Fibroblast of skin of back (primary cell): ENCODE measurements at regions not wholly inside any gene's neighbourhood (a gene's known extent, or its start where the extent isn't known, plus 50 kb on each side); places are given as distances from the start of the nearest gene placed in this dataset.
"Not testable (repeated sequence)": the region's sequence is repeated elsewhere in the genome, so short reads cannot be mapped to it uniquely, and the experiment has no call there.

ENCODE experiments used
- DNase-seq: peaks from one replicate; pipeline ENCODE4 v3.0.0-alpha.2; 2013

DNA sequence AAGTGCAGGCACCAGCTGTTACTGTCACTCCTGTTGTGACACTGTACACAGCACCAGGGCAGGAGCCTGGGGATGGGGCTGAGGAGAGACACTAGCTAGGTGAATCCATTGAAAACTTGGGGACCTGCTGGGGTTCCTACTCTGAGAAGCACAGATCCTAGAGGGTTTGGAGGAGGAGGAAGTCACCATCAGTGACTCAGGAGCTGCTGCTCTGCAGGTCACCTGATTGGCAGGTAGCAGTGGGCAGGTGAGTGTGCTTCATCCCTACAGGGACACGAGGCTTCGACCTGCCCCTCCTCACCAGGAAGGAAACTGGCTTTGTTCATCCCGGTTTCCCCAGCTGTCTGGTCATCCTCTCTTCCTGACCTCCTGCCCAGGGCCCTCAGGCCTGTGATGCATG, 491.6 kb downstream of the TMEM121 start:
- not testable (repeated sequence) for DNase-seq

DNA sequence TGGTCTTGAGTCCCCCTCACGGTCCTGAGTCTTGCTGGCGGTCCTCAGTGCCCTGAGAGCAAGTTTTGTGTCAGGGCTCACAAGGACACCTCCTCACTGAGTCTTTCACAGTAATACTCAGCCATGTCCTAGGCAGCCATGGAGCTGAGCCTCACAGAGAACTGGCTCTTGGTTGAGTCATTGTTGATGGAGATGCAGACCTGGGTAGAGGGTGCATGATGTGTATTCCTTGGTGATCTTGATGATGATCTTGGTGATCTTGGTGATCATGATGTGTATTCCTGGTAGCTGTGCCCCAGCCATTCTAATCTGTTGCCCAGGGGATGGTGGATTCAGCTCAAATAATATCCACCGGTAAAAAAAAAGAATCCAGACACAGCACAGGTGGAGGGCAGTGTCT, 495.4 kb downstream of the TMEM121 start:
- no peak for DNase-seq

DNA sequence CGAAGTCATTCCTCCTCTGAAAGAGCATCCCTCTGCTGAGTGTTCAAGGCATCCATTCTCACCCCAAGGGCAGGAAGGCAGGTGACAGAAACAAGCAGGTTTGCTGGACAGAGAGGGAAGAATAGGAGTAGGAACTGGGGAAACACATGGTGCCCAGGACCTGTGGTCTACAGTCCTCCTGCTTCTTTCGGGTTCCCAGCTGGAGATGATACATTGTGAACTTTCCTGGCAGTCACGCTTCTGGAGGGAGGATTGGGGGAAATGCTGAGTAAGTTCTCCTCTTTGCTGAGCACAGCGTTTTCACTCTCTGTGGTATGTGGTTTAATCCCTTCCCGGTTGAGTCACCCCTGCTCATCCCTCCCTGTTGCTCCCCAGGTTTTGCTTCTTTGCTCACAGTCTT, 496.3 kb downstream of the TMEM121 start:
- not testable (repeated sequence) for DNase-seq

DNA sequence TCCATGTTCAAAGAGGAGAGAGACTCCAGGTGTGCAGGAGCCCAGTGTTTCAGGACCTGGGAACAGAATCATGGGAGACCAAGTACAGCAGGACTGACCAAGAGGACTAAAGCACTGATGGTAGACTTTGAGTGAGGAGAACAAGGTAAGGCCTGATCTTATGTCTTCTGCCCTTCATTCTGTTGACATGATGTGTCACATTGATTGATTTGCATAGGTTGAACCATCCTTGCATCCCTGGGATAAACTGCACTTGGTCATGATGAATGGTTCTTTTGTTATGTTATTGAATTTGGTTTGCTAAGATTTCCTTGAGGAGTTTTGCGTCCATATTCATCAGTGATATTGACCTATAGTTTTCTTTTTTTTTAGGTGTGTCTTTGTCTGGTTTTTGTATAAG, 497.0 kb downstream of the TMEM121 start:
- no peak for DNase-seq

DNA sequence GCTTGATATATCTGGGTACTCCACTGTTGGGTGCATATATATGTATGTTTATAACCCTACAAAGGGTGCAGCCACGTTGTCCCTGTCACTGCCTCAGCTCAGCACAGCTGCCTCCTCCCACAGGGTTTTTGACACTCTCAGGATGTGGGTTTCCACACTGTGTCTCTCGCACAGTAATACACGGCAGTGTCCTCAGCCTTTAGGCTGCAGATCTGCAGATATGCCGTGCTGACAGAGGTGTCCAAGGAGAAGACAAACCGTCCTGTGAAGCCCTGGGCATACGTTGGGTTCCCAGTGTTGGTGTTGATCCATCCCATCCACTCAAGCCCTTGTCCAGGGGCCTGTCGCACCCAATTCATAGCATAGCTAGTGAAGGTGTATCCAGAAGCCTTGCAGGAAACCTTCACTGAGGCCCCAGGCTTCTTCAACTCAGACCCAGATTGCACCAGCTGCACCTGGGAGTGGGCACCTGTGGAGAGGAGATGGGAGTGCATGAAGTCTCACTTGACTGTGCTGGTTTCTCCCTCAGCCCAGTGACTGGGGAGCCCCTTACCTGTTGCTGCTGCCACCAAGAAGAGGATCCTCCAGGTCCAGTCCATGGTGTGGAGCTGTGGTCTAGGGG, 498.7 kb downstream of the TMEM121 start:
- DNase-seq = no peak

DNA sequence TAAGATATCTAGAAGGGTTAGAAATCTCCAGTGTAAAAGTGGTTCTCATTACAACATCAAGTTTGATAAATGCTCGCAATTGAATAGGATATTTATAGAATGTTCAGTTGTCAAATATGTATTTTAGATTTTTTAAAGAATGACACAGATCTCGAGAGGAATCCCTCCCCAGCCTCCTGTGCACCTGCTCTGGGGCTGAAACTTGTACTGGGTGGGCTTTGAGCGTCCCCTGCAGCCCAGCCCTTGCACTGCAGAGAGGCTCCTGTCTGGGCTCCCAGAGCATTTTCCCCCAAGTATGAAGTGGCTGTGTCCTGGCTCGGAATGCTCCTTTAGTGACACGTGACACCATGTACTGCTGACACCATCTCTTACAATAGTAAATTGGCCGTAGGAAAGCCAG, 499.6 kb downstream of the TMEM121 start:
- DNase-seq = no peak

DNA sequence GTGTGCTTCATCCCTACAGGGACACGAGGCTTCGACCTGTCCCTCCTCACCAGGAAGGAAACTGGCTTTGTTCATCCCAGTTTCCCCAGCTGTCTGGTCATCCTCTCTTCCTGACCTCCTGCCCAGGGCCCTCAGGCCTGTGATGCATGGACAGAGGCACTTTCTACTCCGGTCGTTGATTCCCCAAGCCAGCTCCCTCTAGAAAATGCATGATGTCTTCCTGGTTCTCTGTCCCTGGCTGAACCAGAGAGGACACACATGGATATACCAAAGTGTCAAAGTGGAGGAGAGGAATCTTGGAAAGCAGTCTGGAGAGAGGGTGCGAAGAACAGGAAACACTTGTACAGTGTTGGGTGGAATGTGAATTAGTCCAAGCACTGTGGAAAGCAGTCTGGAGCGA, 501.4 kb downstream of the TMEM121 start:
- DNase-seq = not testable (repeated sequence)

DNA sequence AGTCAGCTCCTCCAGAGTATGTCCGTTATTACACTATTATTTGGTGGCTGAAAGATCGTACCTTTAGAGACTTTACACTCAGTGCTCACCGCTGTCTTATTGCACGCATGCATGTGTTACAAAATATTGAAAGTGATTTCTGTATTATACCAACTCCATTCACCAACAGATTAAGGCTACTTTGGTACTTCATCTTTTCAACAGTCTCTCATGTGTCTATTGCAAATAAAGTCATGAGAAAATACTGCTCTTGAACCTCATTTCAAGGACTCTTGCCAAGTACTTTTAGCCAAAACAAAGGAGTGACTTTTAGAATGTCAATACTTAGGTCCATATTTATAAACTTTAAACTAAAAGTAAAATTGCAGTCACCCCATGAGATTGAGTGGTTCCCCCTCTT, 503.6 kb downstream of the TMEM121 start:
- DNase-seq = no peak

DNA sequence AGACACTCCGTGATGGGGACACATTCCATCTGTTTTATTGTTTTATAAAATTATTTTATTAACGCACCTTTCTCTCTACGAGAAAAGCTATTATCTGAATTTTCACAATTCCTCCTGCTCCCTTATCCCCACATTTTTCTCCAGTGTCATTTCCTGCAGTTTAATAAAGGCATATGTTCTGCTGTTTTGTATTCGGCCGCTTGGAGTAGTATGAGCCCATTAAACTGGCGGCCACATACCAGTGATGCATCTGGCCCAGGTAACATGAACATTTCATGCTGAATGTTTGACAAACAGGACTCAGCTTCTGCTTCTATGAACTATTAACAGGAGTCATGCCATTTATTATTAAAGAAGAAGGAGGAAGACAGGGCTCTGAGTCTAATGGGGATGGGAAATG, 511.0 kb downstream of the TMEM121 start:
- DNase-seq = no peak

DNA sequence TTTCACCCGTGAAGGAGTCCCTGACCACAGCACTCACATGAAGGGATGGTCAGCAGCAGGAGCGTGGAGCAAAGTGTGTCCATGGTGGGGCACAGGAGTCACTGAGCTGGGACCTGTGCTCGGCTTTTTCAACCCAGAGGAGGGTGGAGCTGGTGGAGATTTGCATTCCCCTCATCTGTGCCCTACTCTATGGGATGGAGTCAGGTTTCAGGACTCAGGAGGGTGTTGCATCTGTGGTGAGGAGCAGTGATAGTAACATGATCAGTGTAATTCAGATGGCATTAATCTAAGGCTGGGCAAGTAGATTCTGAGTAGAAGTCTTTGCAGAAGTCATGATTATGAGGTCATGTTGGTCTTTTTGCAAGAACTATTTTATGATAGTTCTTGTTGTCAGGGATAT, 511.9 kb downstream of the TMEM121 start:
- no peak for DNase-seq

DNA sequence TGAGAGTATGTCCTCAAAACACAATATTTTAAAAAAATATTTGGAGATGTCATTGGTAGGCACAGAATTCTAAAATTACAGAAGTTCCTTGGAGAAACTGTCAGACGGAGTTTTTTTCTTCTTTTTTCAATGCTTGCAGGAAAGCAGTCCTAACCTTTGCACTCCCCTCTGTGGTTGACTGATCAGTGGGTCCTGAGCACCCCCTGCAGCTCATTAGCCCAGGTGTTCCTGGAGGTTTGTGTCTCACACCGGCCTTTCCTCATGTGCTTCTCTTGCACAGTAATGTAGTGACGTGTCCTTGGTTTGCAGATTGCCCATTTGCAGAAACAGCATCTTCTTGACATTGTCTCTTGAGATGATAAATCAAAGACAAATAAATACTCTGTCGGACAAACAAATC, 513.0 kb downstream of the TMEM121 start:
- no peak for DNase-seq

DNA sequence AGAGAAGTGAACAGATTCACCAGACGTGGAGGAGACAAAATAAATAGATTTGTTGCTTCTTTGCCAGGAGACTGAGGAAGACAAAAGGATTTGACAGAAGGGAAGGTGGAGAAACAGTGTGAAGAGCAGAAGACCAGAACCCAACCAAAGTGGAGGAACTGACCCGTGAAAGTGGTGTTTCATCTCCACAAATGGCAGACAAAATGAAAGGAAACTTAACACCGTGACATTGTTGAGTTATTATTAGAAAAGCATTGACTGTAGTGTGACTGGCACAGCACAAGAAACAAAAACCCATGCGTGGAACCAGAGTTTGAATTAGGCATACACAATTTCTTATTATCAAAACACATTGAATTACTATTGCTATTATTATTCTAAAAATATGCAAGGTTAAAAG, 518.1 kb downstream of the TMEM121 start:
- no peak for DNase-seq

DNA sequence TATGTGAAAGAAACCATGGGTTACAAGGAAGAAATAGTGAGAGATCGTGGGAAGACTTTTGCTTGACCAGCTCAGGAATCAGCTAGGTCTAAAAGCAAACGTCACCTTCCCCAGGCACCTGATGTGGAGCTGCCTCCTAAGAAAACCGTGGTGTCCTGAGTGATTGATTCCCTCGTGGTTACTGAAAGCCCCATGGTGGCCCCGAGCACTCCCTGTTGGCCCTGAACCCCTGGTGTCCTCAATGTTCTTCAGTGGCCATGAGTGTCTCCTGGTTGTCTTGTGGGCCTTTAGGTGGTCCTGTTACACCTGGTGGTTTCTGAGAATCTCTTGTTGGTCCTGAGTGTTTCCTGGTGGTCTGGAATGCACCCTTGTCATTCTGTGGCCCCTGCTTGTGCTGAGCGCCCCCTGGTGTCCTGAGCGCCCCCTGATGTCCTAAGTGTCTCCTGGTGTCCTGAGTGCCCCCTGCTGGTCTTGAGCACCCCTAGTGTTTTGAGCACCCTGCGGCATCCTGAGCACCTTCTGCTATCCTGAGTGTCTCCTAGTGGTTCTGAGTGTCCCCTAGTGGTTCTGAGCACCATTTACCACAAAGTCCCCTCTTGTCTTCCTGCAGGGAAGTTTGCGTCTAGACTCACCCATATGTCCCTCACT, 518.7 kb downstream of the TMEM121 start:
- no peak for DNase-seq

DNA sequence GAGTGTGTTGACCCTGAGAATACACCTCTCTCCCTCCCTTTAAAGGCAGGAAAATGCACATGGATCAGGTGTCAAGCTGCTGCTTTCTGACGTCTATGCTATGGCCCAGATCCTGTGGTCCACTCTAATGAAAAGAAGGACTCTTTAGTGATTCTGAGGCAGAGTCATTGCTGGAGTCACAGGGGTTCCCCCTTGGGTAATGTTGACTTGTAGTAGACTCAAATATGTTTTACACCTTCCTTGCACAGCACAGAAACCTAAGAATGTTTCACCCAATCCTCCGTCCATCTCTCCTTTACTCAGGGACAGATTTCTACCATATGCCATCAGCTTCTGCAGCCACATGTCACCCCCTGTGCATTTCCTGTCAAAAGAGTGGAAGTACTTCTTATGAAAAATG, 525.4 kb downstream of the TMEM121 start:
- DNase-seq = no peak

DNA sequence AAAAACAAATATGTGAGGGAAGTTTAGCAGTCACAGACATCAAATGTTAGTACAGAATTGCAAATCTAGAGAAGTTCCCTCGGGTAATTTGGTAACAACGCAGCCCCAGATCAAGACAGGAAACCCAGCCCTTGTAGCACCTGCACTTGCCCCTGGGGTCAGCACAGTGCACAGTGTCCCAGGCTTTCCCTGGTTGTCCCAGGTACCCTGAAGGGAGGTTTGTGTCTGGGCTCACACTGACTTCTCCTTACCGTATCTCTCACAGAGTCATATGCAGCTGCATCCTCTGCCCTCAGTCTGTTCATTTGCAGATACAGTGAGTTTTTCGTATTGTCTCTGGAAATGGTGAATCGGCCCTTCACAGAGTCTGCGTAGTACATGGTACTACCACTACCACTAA, 528.9 kb downstream of the TMEM121 start:
- DNase-seq = no peak

DNA sequence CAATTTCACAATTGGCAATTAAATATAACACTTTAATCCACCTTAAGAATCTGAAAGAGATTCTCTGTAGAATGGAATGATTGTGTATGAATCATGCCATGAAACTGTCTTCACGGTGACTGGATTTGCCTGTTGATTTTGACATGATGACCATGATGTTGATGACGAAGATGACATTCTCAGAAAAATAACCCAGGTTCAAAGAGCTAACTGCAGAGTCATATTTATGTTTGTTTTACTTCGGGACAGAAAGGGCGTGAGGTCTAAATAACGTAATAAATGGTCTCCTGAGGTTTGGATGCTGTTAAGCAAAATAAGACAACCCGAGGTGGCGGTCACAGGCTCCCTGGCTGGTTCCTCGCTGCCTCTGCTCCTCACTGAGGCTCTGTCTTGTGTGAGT, 532.0 kb downstream of the TMEM121 start:
- DNase-seq = no peak

DNA sequence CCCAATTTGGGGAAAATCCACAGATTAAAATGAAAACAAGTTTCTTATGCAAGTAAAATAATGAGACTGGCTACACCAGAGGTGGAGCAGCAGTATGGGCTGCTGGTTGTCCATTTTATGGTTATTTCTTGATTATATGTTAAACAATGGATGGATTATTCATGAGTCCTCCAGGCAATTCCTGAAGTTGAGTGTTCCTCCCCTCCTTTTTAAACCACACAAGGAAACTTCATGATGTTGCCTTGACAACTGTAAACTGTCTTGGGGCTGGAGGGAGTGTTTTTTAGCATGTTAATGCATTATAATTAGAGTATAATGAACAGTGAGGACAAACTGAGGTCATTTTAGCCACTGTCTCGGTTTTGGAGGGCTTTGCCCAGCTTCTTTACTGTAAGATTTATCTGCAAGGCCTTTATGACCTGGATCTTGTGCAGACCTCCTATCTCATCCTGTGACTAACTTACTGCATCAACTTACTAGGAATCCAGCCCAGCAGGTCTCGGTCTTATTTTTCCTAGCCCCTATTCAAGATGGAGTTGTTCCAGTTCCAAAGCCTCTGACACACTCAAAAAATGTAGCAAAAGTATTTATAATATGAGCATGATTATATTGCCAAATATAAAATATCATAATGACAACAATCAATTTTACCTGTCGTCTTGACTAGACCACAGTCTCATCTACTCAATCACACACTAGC, 534.0 kb downstream of the TMEM121 start:
- DNase-seq = no peak

DNA sequence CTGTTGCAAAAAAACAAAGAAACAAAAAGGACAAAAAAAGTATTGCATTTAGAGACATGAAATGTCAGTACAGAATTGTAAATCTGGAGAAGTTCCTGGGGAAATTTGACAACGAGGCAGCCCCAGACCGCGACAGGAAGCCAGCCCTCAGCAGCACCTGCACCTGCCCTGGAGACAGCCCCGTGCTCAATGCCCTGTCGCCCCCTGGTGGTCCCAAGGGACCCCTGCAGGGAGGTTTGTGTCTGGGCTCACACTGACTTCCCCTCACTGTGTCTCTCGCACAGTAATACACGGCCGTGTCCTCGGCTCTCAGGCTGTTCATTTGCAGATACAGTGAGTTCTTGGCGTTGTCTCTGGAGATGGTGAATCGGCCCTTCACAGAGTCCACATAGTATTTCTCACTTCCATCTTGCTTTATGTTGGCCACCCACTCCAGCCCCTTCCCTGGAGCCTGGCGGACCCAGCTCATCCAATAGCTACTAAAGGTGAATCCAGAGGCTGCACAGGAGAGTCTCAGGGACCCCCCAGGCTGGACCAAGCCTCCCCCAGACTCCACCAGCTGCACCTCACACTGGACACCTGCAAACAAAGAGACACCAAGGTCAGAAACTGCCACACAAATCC, 535.6 kb downstream of the TMEM121 start:
- not testable (repeated sequence) for DNase-seq

DNA sequence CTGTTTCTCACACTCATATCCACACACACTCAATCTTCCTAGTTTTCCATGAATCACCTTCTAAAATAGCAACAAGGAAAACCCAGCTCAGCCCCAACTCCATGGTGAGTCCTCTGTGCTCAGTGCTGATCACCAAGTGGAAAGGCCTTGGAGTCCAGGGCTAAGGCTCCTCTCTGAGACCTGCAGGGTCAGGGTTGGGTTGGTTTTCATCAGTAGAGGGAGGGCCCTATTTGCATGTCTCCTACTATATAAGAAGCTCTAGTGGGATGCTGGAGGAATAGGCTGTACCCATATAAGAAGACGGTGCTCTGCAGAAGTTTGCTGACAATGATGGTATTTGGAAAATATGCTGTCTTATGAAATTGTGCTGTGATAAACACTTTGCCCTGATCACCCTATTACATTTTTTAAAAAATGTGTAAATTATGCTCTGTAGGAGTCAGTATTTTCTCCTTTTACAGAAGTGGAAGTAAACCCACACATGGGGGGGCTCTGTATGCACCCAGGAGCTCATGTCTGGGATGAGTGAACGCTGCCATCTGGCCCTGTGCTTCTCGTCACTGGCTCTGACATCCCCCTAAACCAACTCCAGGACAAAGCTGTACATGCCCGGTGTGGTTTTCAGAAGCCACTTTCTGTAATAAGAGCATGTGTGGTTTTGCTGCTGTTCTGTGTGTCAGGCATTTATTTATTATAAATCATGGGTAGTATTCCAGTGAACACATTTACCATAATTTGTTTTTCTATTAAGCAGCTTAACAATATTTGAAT, 536.3 kb downstream of the TMEM121 start:
- no peak for DNase-seq

DNA sequence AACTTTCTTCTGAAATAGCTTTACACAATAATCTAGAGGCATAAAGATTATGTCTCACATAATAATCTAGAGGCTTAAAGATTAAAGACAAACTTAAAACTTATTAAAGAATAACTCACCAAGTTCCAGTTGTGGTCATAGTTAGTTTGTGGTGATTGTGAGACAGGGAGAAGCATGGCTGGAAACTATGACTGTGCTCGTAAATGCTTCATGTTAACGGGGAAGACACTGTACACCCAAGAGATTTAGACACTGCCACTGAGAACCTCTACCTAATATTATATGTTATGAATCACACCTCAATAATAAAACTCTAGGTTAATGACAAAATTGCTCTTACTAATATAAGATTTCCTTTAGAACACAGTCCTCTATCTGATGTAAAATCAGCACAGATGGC, 541.6 kb downstream of the TMEM121 start:
- no peak for DNase-seq

DNA sequence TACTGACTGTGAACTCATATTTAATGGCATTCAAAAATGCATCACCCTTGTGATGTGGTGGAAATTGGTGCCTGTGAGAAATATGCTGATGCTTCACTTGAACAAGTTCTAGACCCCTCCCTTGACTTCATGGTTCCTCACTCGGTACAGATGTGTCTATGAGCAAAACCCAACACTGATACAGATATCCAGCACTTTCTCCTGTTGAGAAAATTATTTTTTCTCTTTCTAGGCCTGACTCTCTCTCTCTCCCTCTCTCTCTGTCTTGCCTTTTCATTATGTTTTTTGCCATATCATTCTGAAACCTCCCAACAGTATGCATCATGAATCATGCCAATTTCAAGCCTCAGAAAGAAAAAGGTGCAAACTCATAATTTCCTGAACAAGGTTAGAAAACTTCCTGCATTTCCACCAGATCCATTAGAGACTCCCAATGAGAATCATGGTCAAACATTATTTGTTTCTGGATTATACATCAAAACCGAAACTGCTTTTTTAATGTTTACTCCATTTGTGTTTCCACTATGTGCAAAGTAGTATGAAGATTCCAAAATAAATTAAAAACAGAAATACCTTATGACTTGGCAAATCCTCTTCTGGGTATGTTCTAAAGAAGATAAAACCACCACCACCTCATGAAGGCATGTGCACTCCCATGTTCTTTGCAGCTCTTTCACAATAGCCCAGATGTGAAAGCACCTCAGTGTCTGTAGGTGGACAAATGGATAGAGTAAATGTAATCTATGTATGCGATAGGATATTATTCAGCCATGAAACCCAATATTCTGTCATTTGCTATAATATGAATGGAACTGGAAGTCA, 543.6 kb downstream of the TMEM121 start:
- DNase-seq = no peak

DNA sequence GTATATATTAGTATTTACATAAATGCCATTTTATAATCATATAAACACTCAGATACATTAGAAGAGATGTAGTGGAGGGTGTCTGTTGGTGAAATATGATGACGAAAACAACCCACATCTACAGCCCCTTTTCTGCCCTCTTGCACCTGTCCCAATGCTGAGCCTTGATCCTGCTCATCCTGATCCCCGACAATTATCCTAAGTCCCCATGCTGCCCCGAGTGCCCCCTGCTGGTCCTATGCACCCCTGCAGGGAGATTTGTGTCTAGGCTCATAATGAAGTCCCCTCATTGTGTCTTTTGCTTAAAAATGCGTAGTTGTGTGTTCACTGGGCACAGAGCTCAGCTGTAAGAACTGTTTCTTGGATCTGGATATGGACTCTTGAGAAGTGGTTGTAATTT, 554.5 kb downstream of the TMEM121 start:
- DNase-seq = no peak
